GM23248 (cell line): ENCODE measurements at regions not wholly inside any gene's neighbourhood (a gene's known extent, or its start where the extent isn't known, plus 50 kb on each side); places are given as distances from the start of the nearest gene placed in this dataset.

Source experiments
- EZH2 ChIP-seq: fragments of 200-600 bp; sonication (generic); IDR thresholded peaks from 2 replicates; pipeline ENCODE4 v1.6.1; 2018; ENCODE audit warnings: antibody characterized with exemption, mild to moderate bottlenecking; ENCODE audit not compliant: insufficient read depth, poor library complexity, severe bottlenecking
- EZH2phosphoT487 ChIP-seq: fragments of 200-600 bp; sonication (generic); IDR thresholded peaks from 2 replicates; pipeline ENCODE4 v1.6.1; 2018; ENCODE audit warnings: antibody characterized with exemption, moderate library complexity, mild to moderate bottlenecking, low read depth; ENCODE audit not compliant: insufficient read depth

- TF ChIP-seq EZH2 (no peak), EZH2phosphoT487 (no peak)
Observed at GRCh38 chr3:194078045-194078821, 57.7 kb upstream of the HES1 start.
